ENCODE measurements at regions not wholly inside any gene's neighbourhood (a gene's known extent, or its start where the extent isn't known, plus 50 kb on each side); places are given as distances from the start of the nearest gene placed in this dataset.

GRCh38 chrX:39170464-39170863 is 369.2 kb downstream of the MID1IP1 start:
- no peaks in the 10 kb centered on the region for H3K9me3 ChIP-seq (ENCODE audit: low read length)
- H3K9me2 ChIP-seq (ENCODE audit: low read depth, low read length) = no peaks in the 10 kb centered on the region
- no peaks in the 10 kb centered on the region for H3K27me3 ChIP-seq (ENCODE audit: insufficient read depth, low read length)
- H3K4me3 ChIP-seq (ENCODE audit: low read depth, low read length, poor library complexity, severe bottlenecking) = no peak overlapping the region
- no peak overlapping the region for H3K9ac ChIP-seq (ENCODE audit: low read length)
- H3K4me2 ChIP-seq (ENCODE audit: low read length) = no peak overlapping the region
- no peak overlapping the region for H2AFZ ChIP-seq (ENCODE audit: low read length)
- no peaks in the 10 kb centered on the region for H3K4me1 ChIP-seq (ENCODE audit: insufficient read depth, low read length, severe bottlenecking)
- H3K36me3 ChIP-seq (ENCODE audit: insufficient read depth, low read length) = no peaks in the 10 kb centered on the region
- no peaks in the 10 kb centered on the region for H3K79me2 ChIP-seq (ENCODE audit: insufficient read depth, low read length)
- no peaks in the 10 kb centered on the region for H3F3A ChIP-seq (ENCODE audit: insufficient read depth, low read length)
- no peak overlapping the region for H3K27ac ChIP-seq (ENCODE audit: low read depth, low read length, poor library complexity, severe bottlenecking)
- H4K20me1 ChIP-seq (ENCODE audit: insufficient read depth, low read length) = no peaks in the 10 kb centered on the region
- TF ChIP-seq EZH2 (IDR thresholded peaks at IDR 0.05; ENCODE audit: borderline replicate concordance, low read length) (no peak), CTCF (IDR thresholded peaks at IDR 0.05; ENCODE audit: low read length) (no peak)

GRCh38 chrX:39171686-39172085 is 370.4 kb downstream of the MID1IP1 start:
- no peaks in the 10 kb centered on the region for H4K20me1 ChIP-seq (ENCODE audit: insufficient read depth, low read length)
- H3K4me1 ChIP-seq (ENCODE audit: insufficient read depth, low read length, severe bottlenecking) = no peaks in the 10 kb centered on the region
- TF ChIP-seq EZH2 (IDR thresholded peaks at IDR 0.05; ENCODE audit: borderline replicate concordance, low read length) = no peak
- no peak for TF ChIP-seq CTCF (IDR thresholded peaks at IDR 0.05; ENCODE audit: low read length)

GRCh38 chrX:39174241-39174771 is 373.0 kb downstream of the MID1IP1 start:
- Histone ChIP-seq H3K9me2 (ENCODE audit: low read depth, low read length) (no peaks in the 10 kb centered on the region), H3F3A (ENCODE audit: insufficient read depth, low read length) (no peaks in the 10 kb centered on the region), H3K4me2 (ENCODE audit: low read length) (no peak overlapping the region), H3K36me3 (ENCODE audit: insufficient read depth, low read length) (no peaks in the 10 kb centered on the region), H3K27ac (ENCODE audit: low read depth, low read length, poor library complexity, severe bottlenecking) (no peak overlapping the region), H3K9me3 (ENCODE audit: low read length) (no peaks in the 10 kb centered on the region), H3K4me1 (ENCODE audit: insufficient read depth, low read length, severe bottlenecking) (no peaks in the 10 kb centered on the region), H3K9ac (ENCODE audit: low read length) (no peak overlapping the region), H3K27me3 (ENCODE audit: insufficient read depth, low read length) (no peaks in the 10 kb centered on the region), H3K4me3 (ENCODE audit: low read depth, low read length, poor library complexity, severe bottlenecking) (no peak overlapping the region), H2AFZ (ENCODE audit: low read length) (no peak overlapping the region), H3K79me2 (ENCODE audit: insufficient read depth, low read length) (no peaks in the 10 kb centered on the region), H4K20me1 (ENCODE audit: insufficient read depth, low read length) (no peaks in the 10 kb centered on the region)
- TF ChIP-seq CTCF (IDR thresholded peaks at IDR 0.05; ENCODE audit: low read length) (no peak), EZH2 (IDR thresholded peaks at IDR 0.05; ENCODE audit: borderline replicate concordance, low read length) (no peak)

More at GRCh38 chrX:39171686-39172085, 370.4 kb downstream of the MID1IP1 start:
- no peak overlapping the region for H3K4me2 ChIP-seq (ENCODE audit: low read length)
- no peaks in the 10 kb centered on the region for H3K79me2 ChIP-seq (ENCODE audit: insufficient read depth, low read length)
- H3K27ac ChIP-seq (ENCODE audit: low read depth, low read length, poor library complexity, severe bottlenecking) = no peak overlapping the region
- no peaks in the 10 kb centered on the region for H3K9me3 ChIP-seq (ENCODE audit: low read length)
- H2AFZ ChIP-seq (ENCODE audit: low read length) = no peak overlapping the region
- no peaks in the 10 kb centered on the region for H3K36me3 ChIP-seq (ENCODE audit: insufficient read depth, low read length)
- H3K9me2 ChIP-seq (ENCODE audit: low read depth, low read length) = no peaks in the 10 kb centered on the region
- no peak overlapping the region for H3K4me3 ChIP-seq (ENCODE audit: low read depth, low read length, poor library complexity, severe bottlenecking)
- no peaks in the 10 kb centered on the region for H3F3A ChIP-seq (ENCODE audit: insufficient read depth, low read length)
- H3K9ac ChIP-seq (ENCODE audit: low read length) = no peak overlapping the region
- H3K27me3 ChIP-seq (ENCODE audit: insufficient read depth, low read length) = no peaks in the 10 kb centered on the region
